ENCODE measurements at regions not wholly inside any gene's neighbourhood (a gene's known extent, or its start where the extent isn't known, plus 50 kb on each side); places are given as distances from the start of the nearest gene placed in this dataset.

- no peak for DNase-seq
Observed at GRCh38 chr7:36011588-36011965, 141.5 kb upstream of the EEPD1 start.

GRCh38 chr7:36013246-36014014 lies 139.6 kb upstream of the EEPD1 start:
- no peak for DNase-seq

GRCh38 chr7:36014961-36015360 lies 138.1 kb upstream of the EEPD1 start:
- no peak for DNase-seq

GRCh38 chr7:36015733-36016132 lies 137.3 kb upstream of the EEPD1 start:
- DNase-seq, result no peak

GRCh38 chr7:36016648-36017047 lies 136.4 kb upstream of the EEPD1 start:
- DNase-seq, result no peak

GRCh38 chr7:36017111-36017510 lies 135.9 kb upstream of the EEPD1 start:
- no peak for DNase-seq

- DNase-seq, result no peak
Observed at GRCh38 chr7:36018816-36019484, 134.1 kb upstream of the EEPD1 start.

- no peak for DNase-seq
Observed at GRCh38 chr7:36019538-36019937, 133.5 kb upstream of the EEPD1 start.

- no peak for DNase-seq
Observed at GRCh38 chr7:36019980-36020379, 133.1 kb upstream of the EEPD1 start.

- no peak for DNase-seq
Observed at GRCh38 chr7:36021367-36021766, 131.7 kb upstream of the EEPD1 start.

- no peak for DNase-seq
Observed at GRCh38 chr7:36021917-36022550, 131.0 kb upstream of the EEPD1 start.

- no peak for DNase-seq
Observed at GRCh38 chr7:36023033-36023560, 130.0 kb upstream of the EEPD1 start.

- no peak for DNase-seq
Observed at GRCh38 chr7:36025190-36025589, 127.9 kb upstream of the EEPD1 start.

GRCh38 chr7:36029311-36029710 lies 123.7 kb upstream of the EEPD1 start:
- DNase-seq, result no peak

- no peak for DNase-seq
Observed at GRCh38 chr7:36029853-36030515, 123.1 kb upstream of the EEPD1 start.

GRCh38 chr7:36032361-36032818 lies 120.7 kb upstream of the EEPD1 start:
- DNase-seq, result no peak

- no peak for DNase-seq
Observed at GRCh38 chr7:36034020-36034419, 119.0 kb upstream of the EEPD1 start.

- DNase-seq, result no peak
Observed at GRCh38 chr7:36035186-36035585, 117.9 kb upstream of the EEPD1 start.

GRCh38 chr7:36036590-36036989 lies 116.5 kb upstream of the EEPD1 start:
- no peak for DNase-seq

- DNase-seq, result no peak
Observed at GRCh38 chr7:36037121-36037662, 115.9 kb upstream of the EEPD1 start.

- DNase-seq, result no peak
Observed at GRCh38 chr7:36038063-36038721, 114.9 kb upstream of the EEPD1 start.

GRCh38 chr7:36039243-36039642 lies 113.8 kb upstream of the EEPD1 start:
- no peak for DNase-seq

Data from NCI-H2081 treated with DMSO at 0.1 percent for 48 hours (cell line).